IMR-90 (cell line): ENCODE measurements at regions not wholly inside any gene's neighbourhood (a gene's known extent, or its start where the extent isn't known, plus 50 kb on each side); places are given as distances from the start of the nearest gene placed in this dataset.

Source experiments
- ATAC-seq: fragments of 200-7000 bp; cut with Tn5 transposase; 2 replicates; pipeline ENCODE4 v1.9.1; 2020; ENCODE audit warnings: low read depth, mild to moderate bottlenecking, moderate library complexity
- BruUV-seq: library from RNA; stranded (reverse); fragments of 400-500 nt; replicated peaks from 2 replicates; lab custom pipeline; 2021; lab: Mats Ljungman, UMichigan
- CTCF ChIA-PET: fragments of 300-600 bp; formaldehyde crosslinking; extraction: SDS; loops from one replicate; lab custom pipeline; 2021; ENCODE audit warnings: antibody characterized with exemption; lab: Yijun Ruan, JAX
- POLR2A ChIA-PET: fragments of 300-600 bp; sonication (Branson Sonifier 250); formaldehyde crosslinking; loops from one replicate; lab custom pipeline; 2022; ENCODE audit warnings: antibody characterized with exemption; ENCODE audit not compliant: unreplicated experiment; lab: Charles Lee
- DNase-seq: peaks from one replicate; pipeline ENCODE4 v3.0.0; 2013
- H2AFZ ChIP-seq: replicated peaks from 2 replicates; pipeline ENCODE3; 2013; ENCODE audit warnings: low read length, mild to moderate bottlenecking; ENCODE audit not compliant: poor library complexity
- H2AK5ac ChIP-seq: 2 replicates; pipeline ENCODE4 v1.6.1; 2013; ENCODE audit warnings: low read depth, low read length, inconsistent platforms
- H2AK9ac ChIP-seq: replicated peaks from 2 replicates; pipeline ENCODE3; 2013; ENCODE audit warnings: mild to moderate bottlenecking, low read depth, low read length, moderate library complexity; ENCODE audit not compliant: poor library complexity
- H2BK120ac ChIP-seq: 2 replicates; pipeline ENCODE4 v1.6.1; 2013; ENCODE audit warnings: low read depth, low read length, inconsistent platforms
- H2BK15ac ChIP-seq: 3 replicates; pipeline ENCODE4 v1.6.1; 2013; ENCODE audit warnings: low read depth, low read length, inconsistent platforms
- H2BK20ac ChIP-seq: 2 replicates; pipeline ENCODE4 v1.6.1; 2013; ENCODE audit warnings: low read depth, mild to moderate bottlenecking, inconsistent platforms, low read length, moderate library complexity
- H2BK5ac ChIP-seq: 2 replicates; pipeline ENCODE4 v1.6.1; 2013; ENCODE audit warnings: mild to moderate bottlenecking, low read depth, low read length, inconsistent platforms; ENCODE audit not compliant: poor library complexity, severe bottlenecking
- H3K14ac ChIP-seq: replicated peaks from 2 replicates; pipeline ENCODE4 v1.6.1; 2013; ENCODE audit warnings: low read depth, low read length, inconsistent platforms
- H3K18ac ChIP-seq: 2 replicates; pipeline ENCODE4 v1.6.1; 2013; ENCODE audit warnings: low read depth, low read length, control low read depth
- H3K23ac ChIP-seq: 2 replicates; pipeline ENCODE4 v1.6.1; 2013; ENCODE audit warnings: low read depth, low read length, inconsistent platforms
- H3K27ac ChIP-seq: 2 replicates; pipeline ENCODE4 v1.5.1; 2013; ENCODE audit warnings: mild to moderate bottlenecking, control low read depth, low read length; ENCODE audit not compliant: insufficient read depth
- H3K27me3 ChIP-seq: 2 replicates; pipeline ENCODE4 v1.6.1; 2013; ENCODE audit warnings: low read length; ENCODE audit not compliant: control insufficient read depth, insufficient read depth
- H3K36me3 ChIP-seq: 2 replicates; pipeline ENCODE4 v1.6.1; 2013; ENCODE audit warnings: low read length, mixed read lengths; ENCODE audit not compliant: control insufficient read depth, insufficient read depth
- H3K4ac ChIP-seq: 2 replicates; pipeline ENCODE4 v1.6.1; 2013; ENCODE audit warnings: low read depth, low read length, inconsistent platforms
- H3K4me1 ChIP-seq: 2 replicates; pipeline ENCODE4 v1.6.1; 2013; ENCODE audit warnings: low read length, mixed read lengths; ENCODE audit not compliant: control insufficient read depth, insufficient read depth
- H3K4me2 ChIP-seq: 2 replicates; pipeline ENCODE4 v1.6.1; 2013; ENCODE audit warnings: low read depth, mild to moderate bottlenecking, control low read depth, low read length, moderate library complexity
- H3K4me3 ChIP-seq: 2 replicates; pipeline ENCODE4 v1.5.1; 2013; ENCODE audit warnings: low read depth, mild to moderate bottlenecking, control low read depth, low read length, moderate library complexity; ENCODE audit not compliant: insufficient read depth
- H3K56ac ChIP-seq: 2 replicates; pipeline ENCODE4 v1.6.1; 2013; ENCODE audit warnings: low read length, inconsistent platforms; ENCODE audit not compliant: insufficient read depth; ENCODE audit errors: extremely low read depth
- H3K79me1 ChIP-seq, 2 experiments: 2 replicates each; pipeline ENCODE4 v1.6.1; 2013; ENCODE audit warnings: low read length in 2 of 2, inconsistent platforms in 1 of 2, low read depth in 1 of 2
- H3K9ac ChIP-seq: 2 replicates; pipeline ENCODE4 v1.6.1; 2013; ENCODE audit warnings: low read depth, low read length, control low read depth
- H3K9me1 ChIP-seq: 2 replicates; pipeline ENCODE4 v1.6.1; 2013; ENCODE audit warnings: low read length, inconsistent platforms; ENCODE audit not compliant: insufficient read depth
- H3K9me3 ChIP-seq: 2 replicates; pipeline ENCODE4 v1.6.1; 2013; ENCODE audit warnings: low read length; ENCODE audit not compliant: control insufficient read depth, insufficient read depth
- H4K20me1 ChIP-seq: 2 replicates; pipeline ENCODE4 v1.6.1; 2013; ENCODE audit warnings: low read length, inconsistent platforms; ENCODE audit not compliant: insufficient read depth
- H4K5ac ChIP-seq: 2 replicates; pipeline ENCODE4 v1.6.1; 2013; ENCODE audit warnings: mild to moderate bottlenecking, low read depth, low read length, control low read depth
- H4K8ac ChIP-seq, 2 experiments: 2 replicates each; pipeline ENCODE4 v1.6.1; 2013; ENCODE audit warnings: low read depth in 2 of 2, low read length in 2 of 2, control low read depth in 1 of 2, inconsistent platforms in 1 of 2
- H4K91ac ChIP-seq: 2 replicates; pipeline ENCODE4 v1.6.1; 2013; ENCODE audit warnings: low read depth, low read length, inconsistent platforms; ENCODE audit not compliant: insufficient read depth
- CEBPB ChIP-seq: IDR thresholded peaks from 2 replicates; pipeline ENCODE4 v1.6.1; 2012; ENCODE audit warnings: low read depth, low read length, improper control_type of control experiment
- CHD1 ChIP-seq: IDR thresholded peaks from 2 replicates; pipeline ENCODE4 v1.6.1; 2012; ENCODE audit warnings: low read depth, low read length, improper control_type of control experiment
- MAFK ChIP-seq: IDR thresholded peaks from 2 replicates; pipeline ENCODE4 v1.6.1; 2012; ENCODE audit warnings: low read depth, low read length, improper control_type of control experiment
- MAZ ChIP-seq: IDR thresholded peaks from 2 replicates; pipeline ENCODE4 v1.6.1; 2012; ENCODE audit warnings: low read depth, mild to moderate bottlenecking, low read length, improper control_type of control experiment, moderate library complexity, borderline replicate concordance
- MXI1 ChIP-seq: IDR thresholded peaks from 2 replicates; pipeline ENCODE4 v1.6.1; 2012; ENCODE audit warnings: low read depth, mild to moderate bottlenecking, low read length, moderate library complexity, borderline replicate concordance
- NFE2L2 ChIP-seq: fragments of 150-350 bp; IDR thresholded peaks from 2 replicates; pipeline ENCODE4 v1.6.1; 2016; ENCODE audit warnings: low read depth, mild to moderate bottlenecking, low read length
- RAD21 ChIP-seq: IDR thresholded peaks from 2 replicates; pipeline ENCODE4 v1.6.1; 2012; ENCODE audit warnings: low read length, improper control_type of control experiment
- RCOR1 ChIP-seq: IDR thresholded peaks from 2 replicates; pipeline ENCODE4 v1.6.1; 2012; ENCODE audit warnings: mild to moderate bottlenecking, low read length, improper control_type of control experiment; ENCODE audit not compliant: insufficient replicate concordance
- RFX5 ChIP-seq: IDR thresholded peaks from 2 replicates; pipeline ENCODE4 v1.8.0; 2012; ENCODE audit warnings: low read depth, mild to moderate bottlenecking, low read length, moderate library complexity
- WGBS, 2 experiments: methylation state at CpG; one replicate each; pipeline versions ENCODE4 v1.1.5 to v1.1.7; 2013; ENCODE audit warnings: missing lambda C conversion rate in 2 of 2; ENCODE audit not compliant: insufficient read length in 1 of 2; ENCODE audit errors: extremely low coverage in 2 of 2; 5-methylcytosine and 5-hydroxymethylcytosine counted together
- dilution Hi-C: fragments of 300-500 bp; cut with HindIII; formaldehyde crosslinking; loops from one replicate; pipeline ENCODE4 v1.14.3; 2018; ENCODE audit warnings: low sequenced_read_pairs; ENCODE audit not compliant: unreplicated experiment
- in situ Hi-C: fragments of 300-500 bp; cut with MboI; formaldehyde crosslinking; loops from 3 replicates; pipeline ENCODE4 v1.14.3; 2019; ENCODE audit warnings: low sequenced_read_pairs, inconsistent platforms, mixed read lengths
- intact Hi-C: fragments of 100-400 bp; cut with micrococcal nuclease; formaldehyde crosslinking; loops from 2 replicates; pipeline ENCODE4 v1.10.0; 2022
- TF ChIP-seq, protein P1 (sequence below): conservative IDR thresholded peaks from 2 replicates; pipeline ENCODE4 v1.5.1; 2012; ENCODE audit warnings: mild to moderate bottlenecking, low read depth, low read length, improper control_type of control experiment
- TF ChIP-seq, protein P2 (sequence below): fragments of 150-350 bp; IDR thresholded peaks from 2 replicates; pipeline ENCODE4 v1.6.1; 2016; ENCODE audit warnings: low read depth, mild to moderate bottlenecking, low read length, moderate library complexity, borderline replicate concordance
- TF ChIP-seq, protein P3 (sequence below): fragments of 150-350 bp; IDR thresholded peaks from 2 replicates; pipeline ENCODE4 v1.6.1; 2017; ENCODE audit warnings: mild to moderate bottlenecking, antibody characterized with exemption, low read length, low read depth

DNA sequence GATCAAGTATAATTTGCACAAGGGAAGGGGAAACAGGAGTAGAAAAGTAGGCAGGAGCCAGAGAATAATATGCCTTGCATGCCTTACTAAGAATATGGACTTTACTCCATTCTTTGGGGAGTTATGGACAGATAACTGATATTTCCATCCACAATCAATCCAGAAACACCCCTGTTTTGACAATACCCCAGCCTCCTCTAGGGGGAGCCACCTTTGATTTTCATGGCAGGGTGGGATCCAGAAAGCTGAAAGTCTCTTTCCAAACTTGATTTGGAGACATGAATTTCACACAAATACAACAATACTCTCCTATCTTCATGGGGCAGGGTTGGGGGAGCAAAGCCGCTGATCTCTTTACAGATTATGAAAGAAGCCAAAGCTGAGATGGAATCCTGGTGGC, 404.1 kb downstream of the FOXA2 start:
- no peaks in the 10 kb centered on the region for H4K20me1 ChIP-seq
- in situ Hi-C loops: no loop called here
- WGBS, 2 experiments: no CpG with 5 or more reads among the region's 1 CpG
- no peak overlapping the region for H4K8ac ChIP-seq
- intact Hi-C loops: no loop called here
- ChIA-PET POLR2A (no interaction called here), CTCF (no interaction called here)
- no peak overlapping the region for H2AFZ ChIP-seq
- H2AK9ac ChIP-seq: no peak overlapping the region
- no peaks in the 10 kb centered on the region for H3K36me3 ChIP-seq
- H3K18ac ChIP-seq: no peak overlapping the region
- H4K91ac ChIP-seq: no peak overlapping the region
- H3K56ac ChIP-seq: no peak overlapping the region
- H3K4me2 ChIP-seq: no peak overlapping the region
- no peak for ATAC-seq
- no peak overlapping the region for H4K5ac ChIP-seq
- H3K27me3 ChIP-seq: no peaks in the 10 kb centered on the region
- no peak overlapping the region for H3K27ac ChIP-seq
- H2BK15ac ChIP-seq: no peak overlapping the region
- dilution Hi-C loops: no loop called here
- no peak overlapping the region for H2BK120ac ChIP-seq
- no peak for TF ChIP-seq RFX5
- TF ChIP-seq CHD1: no peak
- no peak for TF ChIP-seq RAD21
- no peak for TF ChIP-seq CEBPB
- TF ChIP-seq, protein P1, sequence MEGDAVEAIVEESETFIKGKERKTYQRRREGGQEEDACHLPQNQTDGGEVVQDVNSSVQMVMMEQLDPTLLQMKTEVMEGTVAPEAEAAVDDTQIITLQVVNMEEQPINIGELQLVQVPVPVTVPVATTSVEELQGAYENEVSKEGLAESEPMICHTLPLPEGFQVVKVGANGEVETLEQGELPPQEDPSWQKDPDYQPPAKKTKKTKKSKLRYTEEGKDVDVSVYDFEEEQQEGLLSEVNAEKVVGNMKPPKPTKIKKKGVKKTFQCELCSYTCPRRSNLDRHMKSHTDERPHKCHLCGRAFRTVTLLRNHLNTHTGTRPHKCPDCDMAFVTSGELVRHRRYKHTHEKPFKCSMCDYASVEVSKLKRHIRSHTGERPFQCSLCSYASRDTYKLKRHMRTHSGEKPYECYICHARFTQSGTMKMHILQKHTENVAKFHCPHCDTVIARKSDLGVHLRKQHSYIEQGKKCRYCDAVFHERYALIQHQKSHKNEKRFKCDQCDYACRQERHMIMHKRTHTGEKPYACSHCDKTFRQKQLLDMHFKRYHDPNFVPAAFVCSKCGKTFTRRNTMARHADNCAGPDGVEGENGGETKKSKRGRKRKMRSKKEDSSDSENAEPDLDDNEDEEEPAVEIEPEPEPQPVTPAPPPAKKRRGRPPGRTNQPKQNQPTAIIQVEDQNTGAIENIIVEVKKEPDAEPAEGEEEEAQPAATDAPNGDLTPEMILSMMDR: no peak
- no peak for TF ChIP-seq NFE2L2
- no peak for TF ChIP-seq RCOR1
- no peak for TF ChIP-seq MXI1
- no peak for TF ChIP-seq MAZ
- TF ChIP-seq, protein P2, sequence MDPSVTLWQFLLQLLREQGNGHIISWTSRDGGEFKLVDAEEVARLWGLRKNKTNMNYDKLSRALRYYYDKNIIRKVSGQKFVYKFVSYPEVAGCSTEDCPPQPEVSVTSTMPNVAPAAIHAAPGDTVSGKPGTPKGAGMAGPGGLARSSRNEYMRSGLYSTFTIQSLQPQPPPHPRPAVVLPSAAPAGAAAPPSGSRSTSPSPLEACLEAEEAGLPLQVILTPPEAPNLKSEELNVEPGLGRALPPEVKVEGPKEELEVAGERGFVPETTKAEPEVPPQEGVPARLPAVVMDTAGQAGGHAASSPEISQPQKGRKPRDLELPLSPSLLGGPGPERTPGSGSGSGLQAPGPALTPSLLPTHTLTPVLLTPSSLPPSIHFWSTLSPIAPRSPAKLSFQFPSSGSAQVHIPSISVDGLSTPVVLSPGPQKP: no peak
- TF ChIP-seq MAFK: no peak
- TF ChIP-seq, protein P3, sequence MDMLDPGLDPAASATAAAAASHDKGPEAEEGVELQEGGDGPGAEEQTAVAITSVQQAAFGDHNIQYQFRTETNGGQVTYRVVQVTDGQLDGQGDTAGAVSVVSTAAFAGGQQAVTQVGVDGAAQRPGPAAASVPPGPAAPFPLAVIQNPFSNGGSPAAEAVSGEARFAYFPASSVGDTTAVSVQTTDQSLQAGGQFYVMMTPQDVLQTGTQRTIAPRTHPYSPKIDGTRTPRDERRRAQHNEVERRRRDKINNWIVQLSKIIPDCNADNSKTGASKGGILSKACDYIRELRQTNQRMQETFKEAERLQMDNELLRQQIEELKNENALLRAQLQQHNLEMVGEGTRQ: no peak
- no peak overlapping the region for H2BK20ac ChIP-seq
- no peak overlapping the region for H3K9ac ChIP-seq
- no peak overlapping the region for H3K4me3 ChIP-seq
- H3K79me1 ChIP-seq: no peaks in the 10 kb centered on the region
- H3K9me3 ChIP-seq: 0 out of 2 replicates have a peak, but pooled peaks cover 2% of the 10 kb centered on the region
- H3K14ac ChIP-seq: no peak overlapping the region
- no peaks in the 10 kb centered on the region for H3K9me1 ChIP-seq
- H2AK5ac ChIP-seq: no peak overlapping the region
- H3K4me1 ChIP-seq: no peaks in the 10 kb centered on the region
- H3K23ac ChIP-seq: no peak overlapping the region
- no peak overlapping the region for H3K4ac ChIP-seq
- H2BK5ac ChIP-seq: no peak overlapping the region
- no TSS peak for BruUV-seq
- no peak for DNase-seq
